ENCODE measurements at regions not wholly inside any gene's neighbourhood (a gene's known extent, or its start where the extent isn't known, plus 50 kb on each side); places are given as distances from the start of the nearest gene placed in this dataset.
A peak's percentile ranks its signal among the peaks of the same experiment; 100 is the strongest.

GRCh38 chr15:36252146-36252711, 327.2 kb upstream of the CDIN1 start:
- DNase-seq (ENCODE audit: low spot score) = no peak
- H3K9ac ChIP-seq (ENCODE audit: low read depth, low read length, poor library complexity) = no peak overlapping the region
- no peak overlapping the region for H3K18ac ChIP-seq (ENCODE audit: low read length)
- H3K4me3 ChIP-seq (ENCODE audit: low read length in 2 of 2) = no peak overlapping the region
- no peak overlapping the region for H2BK15ac ChIP-seq (ENCODE audit: low read length)
- no peaks in the 10 kb centered on the region for H3K79me1 ChIP-seq (ENCODE audit: low read depth, low read length)
- H3K4me1 ChIP-seq (ENCODE audit: control insufficient read depth in 2 of 2, insufficient read depth in 1 of 2, low read depth in 1 of 2, low read length in 2 of 2) = peaks cover 5 to 6% of the 10 kb centered on the region in 2 donors
- H3K27me3 ChIP-seq (ENCODE audit: control insufficient read depth in 3 of 3, insufficient read depth in 3 of 3, low read depth in 1 of 3, low read length in 3 of 3) = no peaks in the 10 kb centered on the region
- peak overlapping the region; percentile 13 for H2AFZ ChIP-seq (ENCODE audit: low read length)
- H3K23ac ChIP-seq (ENCODE audit: low read depth, low read length, poor library complexity) = no peak overlapping the region
- H2BK120ac ChIP-seq (ENCODE audit: low read depth, low read length) = no peak overlapping the region
- no peak overlapping the region for H2BK12ac ChIP-seq (ENCODE audit: low read length)
- H3K36me3 ChIP-seq (replicated peaks in 1 of 2; ENCODE audit: control insufficient read depth in 2 of 2, insufficient read depth in 2 of 2, low read length in 2 of 2) = no peaks in the 10 kb centered on the region
- WGBS, 2 donors (ENCODE audit: extremely low coverage in 2 of 2, insufficient read length in 2 of 2, insufficient replicate concordance in 1 of 2) = no CpG with 5 or more reads among the region's 10 CpGs
- H3K27ac ChIP-seq (replicated peaks; ENCODE audit: low read length) = no peak overlapping the region
- H2BK5ac ChIP-seq (ENCODE audit: low read length) = no peak overlapping the region
- H4K91ac ChIP-seq (ENCODE audit: low read depth, low read length, poor library complexity) = no peak overlapping the region
- no peak overlapping the region for H3K4ac ChIP-seq (ENCODE audit: low read length)
- no peak overlapping the region for H4K8ac ChIP-seq (ENCODE audit: low read depth, low read length)
- no peak overlapping the region for H3K14ac ChIP-seq (ENCODE audit: low read length)
- no peaks in the 10 kb centered on the region for H3K9me3 ChIP-seq (replicated peaks in 1 of 2; ENCODE audit: control insufficient read depth in 2 of 2, insufficient read depth in 1 of 2, low read depth in 1 of 2, low read length in 2 of 2)
- H3K4me2 ChIP-seq (ENCODE audit: insufficient read depth, low read length, poor library complexity, severe bottlenecking) = no peak overlapping the region
- H2AK5ac ChIP-seq (ENCODE audit: low read depth, low read length) = no peak overlapping the region

- Histone ChIP-seq H2BK15ac (ENCODE audit: low read length) (no peak overlapping the region), H4K8ac (ENCODE audit: low read depth, low read length) (no peak overlapping the region), H2AFZ (ENCODE audit: low read length) (no peak overlapping the region), H2BK120ac (ENCODE audit: low read depth, low read length) (no peak overlapping the region), H3K36me3 (replicated peaks in 1 of 2; ENCODE audit: control insufficient read depth in 2 of 2, insufficient read depth in 2 of 2, low read length in 2 of 2) (no peaks in the 10 kb centered on the region), H2AK5ac (ENCODE audit: low read depth, low read length) (no peak overlapping the region), H3K4me3 (ENCODE audit: low read length in 2 of 2) (no peak overlapping the region), H3K27me3 (ENCODE audit: control insufficient read depth in 3 of 3, insufficient read depth in 3 of 3, low read depth in 1 of 3, low read length in 3 of 3) (no peaks in the 10 kb centered on the region), H3K9me3 (replicated peaks in 1 of 2; ENCODE audit: control insufficient read depth in 2 of 2, insufficient read depth in 1 of 2, low read depth in 1 of 2, low read length in 2 of 2) (no peaks in the 10 kb centered on the region), H3K18ac (ENCODE audit: low read length) (no peak overlapping the region), H3K4ac (ENCODE audit: low read length) (no peak overlapping the region), H2BK12ac (ENCODE audit: low read length) (no peak overlapping the region), H3K79me1 (ENCODE audit: low read depth, low read length) (no peaks in the 10 kb centered on the region), H3K9ac (ENCODE audit: low read depth, low read length, poor library complexity) (no peak overlapping the region), H3K4me2 (ENCODE audit: insufficient read depth, low read length, poor library complexity, severe bottlenecking) (no peak overlapping the region), H3K4me1 (ENCODE audit: control insufficient read depth in 2 of 2, insufficient read depth in 1 of 2, low read depth in 1 of 2, low read length in 2 of 2) (peaks cover 5 to 6% of the 10 kb centered on the region in 2 donors), H3K27ac (replicated peaks; ENCODE audit: low read length) (no peak overlapping the region), H3K14ac (ENCODE audit: low read length) (no peak overlapping the region), H3K23ac (ENCODE audit: low read depth, low read length, poor library complexity) (no peak overlapping the region), H4K91ac (ENCODE audit: low read depth, low read length, poor library complexity) (no peak overlapping the region), H2BK5ac (ENCODE audit: low read length) (no peak overlapping the region)
- no peak for DNase-seq (ENCODE audit: low spot score)
These were observed 325.0 kb upstream of the CDIN1 start for GRCh38 chr15:36254426-36254825.

DNA sequence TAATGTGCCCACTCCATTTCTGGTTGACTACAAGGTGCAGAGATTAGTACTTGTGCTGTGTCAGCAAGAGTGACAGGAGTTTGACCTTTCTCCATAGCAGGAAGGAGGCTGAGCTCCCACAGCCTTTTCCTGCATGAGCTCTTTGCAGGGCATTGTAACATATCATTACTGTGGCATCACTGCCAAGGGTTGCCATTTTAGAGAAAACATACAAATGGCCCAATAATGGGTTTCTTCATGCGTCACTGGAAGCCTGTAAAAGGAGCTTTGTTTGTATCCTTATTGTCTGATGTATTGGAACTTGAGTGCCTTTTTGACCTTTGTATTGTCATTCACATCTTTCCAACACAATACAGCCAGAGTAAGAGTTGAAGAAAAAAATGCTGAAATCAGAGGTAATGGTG, 323.0 kb upstream of the CDIN1 start:
- Histone ChIP-seq H3K9me3 (replicated peaks in 1 of 2; ENCODE audit: control insufficient read depth in 2 of 2, insufficient read depth in 1 of 2, low read depth in 1 of 2, low read length in 2 of 2) (no peaks in the 10 kb centered on the region), H3K4me1 (ENCODE audit: control insufficient read depth in 2 of 2, insufficient read depth in 1 of 2, low read depth in 1 of 2, low read length in 2 of 2) (peaks cover 5 to 6% of the 10 kb centered on the region in 2 donors), H3K36me3 (replicated peaks in 1 of 2; ENCODE audit: control insufficient read depth in 2 of 2, insufficient read depth in 2 of 2, low read length in 2 of 2) (no peaks in the 10 kb centered on the region), H2BK12ac (ENCODE audit: low read length) (no peak overlapping the region), H3K27me3 (ENCODE audit: control insufficient read depth in 3 of 3, insufficient read depth in 3 of 3, low read depth in 1 of 3, low read length in 3 of 3) (no peaks in the 10 kb centered on the region), H2AFZ (ENCODE audit: low read length) (no peak overlapping the region), H3K79me1 (ENCODE audit: low read depth, low read length) (no peaks in the 10 kb centered on the region), H4K8ac (ENCODE audit: low read depth, low read length) (no peak overlapping the region), H3K18ac (ENCODE audit: low read length) (no peak overlapping the region), H3K27ac (replicated peaks; ENCODE audit: low read length) (no peak overlapping the region), H2AK5ac (ENCODE audit: low read depth, low read length) (no peak overlapping the region), H3K14ac (ENCODE audit: low read length) (no peak overlapping the region), H4K91ac (ENCODE audit: low read depth, low read length, poor library complexity) (no peak overlapping the region), H3K23ac (ENCODE audit: low read depth, low read length, poor library complexity) (no peak overlapping the region), H3K4me3 (ENCODE audit: low read length in 2 of 2) (no peak overlapping the region), H2BK120ac (ENCODE audit: low read depth, low read length) (no peak overlapping the region), H3K4me2 (ENCODE audit: insufficient read depth, low read length, poor library complexity, severe bottlenecking) (no peak overlapping the region), H2BK15ac (ENCODE audit: low read length) (no peak overlapping the region), H3K4ac (ENCODE audit: low read length) (no peak overlapping the region), H3K9ac (ENCODE audit: low read depth, low read length, poor library complexity) (no peak overlapping the region), H2BK5ac (ENCODE audit: low read length) (no peak overlapping the region)
- DNase-seq (ENCODE audit: low spot score) = peak; percentile 49
- WGBS, 2 donors (ENCODE audit: extremely low coverage in 2 of 2, insufficient read length in 2 of 2, insufficient replicate concordance in 1 of 2) = no CpG with 5 or more reads among the region's 1 CpG

- no peak overlapping the region for H3K9ac ChIP-seq (ENCODE audit: low read depth, low read length, poor library complexity)
- no peak overlapping the region for H3K27ac ChIP-seq (replicated peaks; ENCODE audit: low read length)
- H2BK15ac ChIP-seq (ENCODE audit: low read length) = no peak overlapping the region
- no peak overlapping the region for H2BK12ac ChIP-seq (ENCODE audit: low read length)
- no peak for DNase-seq (ENCODE audit: low spot score)
- WGBS, 2 donors (ENCODE audit: extremely low coverage in 2 of 2, insufficient read length in 2 of 2, insufficient replicate concordance in 1 of 2) = no CpG with 5 or more reads among the region's 2 CpGs
- H3K79me1 ChIP-seq (ENCODE audit: low read depth, low read length) = no peaks in the 10 kb centered on the region
- H3K27me3 ChIP-seq (ENCODE audit: control insufficient read depth in 3 of 3, insufficient read depth in 3 of 3, low read depth in 1 of 3, low read length in 3 of 3) = peaks cover 0 to 2% (median 0%) of the 10 kb centered on the region in 3 experiments
- H2BK120ac ChIP-seq (ENCODE audit: low read depth, low read length) = no peak overlapping the region
- no peak overlapping the region for H3K14ac ChIP-seq (ENCODE audit: low read length)
- H2AK5ac ChIP-seq (ENCODE audit: low read depth, low read length) = no peak overlapping the region
- no peak overlapping the region for H4K8ac ChIP-seq (ENCODE audit: low read depth, low read length)
- no peak overlapping the region for H3K4ac ChIP-seq (ENCODE audit: low read length)
- H2BK5ac ChIP-seq (ENCODE audit: low read length) = no peak overlapping the region
- no peak overlapping the region for H3K23ac ChIP-seq (ENCODE audit: low read depth, low read length, poor library complexity)
- no peak overlapping the region for H4K91ac ChIP-seq (ENCODE audit: low read depth, low read length, poor library complexity)
- H3K4me2 ChIP-seq (ENCODE audit: insufficient read depth, low read length, poor library complexity, severe bottlenecking) = no peak overlapping the region
- H3K9me3 ChIP-seq (replicated peaks in 1 of 2; ENCODE audit: control insufficient read depth in 2 of 2, insufficient read depth in 1 of 2, low read depth in 1 of 2, low read length in 2 of 2) = no peaks in the 10 kb centered on the region
- H3K4me1 ChIP-seq (ENCODE audit: control insufficient read depth in 2 of 2, insufficient read depth in 1 of 2, low read depth in 1 of 2, low read length in 2 of 2) = peaks cover 0 to 2% of the 10 kb centered on the region in 2 donors
- H3K18ac ChIP-seq (ENCODE audit: low read length) = no peak overlapping the region
- H3K36me3 ChIP-seq (replicated peaks in 1 of 2; ENCODE audit: control insufficient read depth in 2 of 2, insufficient read depth in 2 of 2, low read length in 2 of 2) = no peaks in the 10 kb centered on the region
- H2AFZ ChIP-seq (ENCODE audit: low read length) = no peak overlapping the region
- no peak overlapping the region for H3K4me3 ChIP-seq (ENCODE audit: low read length in 2 of 2)
These were observed 315.8 kb upstream of the CDIN1 start for GRCh38 chr15:36263666-36264065.
